BJ (cell line): ENCODE measurements at regions not wholly inside any gene's neighbourhood (a gene's known extent, or its start where the extent isn't known, plus 50 kb on each side); places are given as distances from the start of the nearest gene placed in this dataset.

ENCODE experiments used
- CTCF ChIA-PET: fragments of 350-600 bp; formaldehyde crosslinking; extraction: SDS; loops from one replicate; lab custom pipeline; 2021; ENCODE audit warnings: antibody characterized with exemption, inconsistent platforms; lab: Yijun Ruan, JAX
- POLR2A ChIA-PET: fragments of 300-600 bp; sonication (Branson Sonifier 250); formaldehyde crosslinking; extraction: SDS; loops from one replicate; lab custom pipeline; 2021; ENCODE audit warnings: antibody characterized with exemption; lab: Charles Lee
- DNase-seq: peaks from one replicate; pipeline ENCODE4 v3.0.0-alpha.2; 2011; ENCODE audit warnings: low read depth
- H3K27me3 ChIP-seq: 2 replicates; pipeline ENCODE4 v1.6.0; 2011; ENCODE audit warnings: low read length; ENCODE audit not compliant: control insufficient read depth, insufficient read depth
- H3K36me3 ChIP-seq: 2 replicates; pipeline ENCODE4 v1.5.1; 2011; ENCODE audit warnings: low read length; ENCODE audit not compliant: control insufficient read depth, insufficient read depth
- H3K4me3 ChIP-seq: 2 replicates; pipeline ENCODE4 v1.5.1; 2011; ENCODE audit warnings: low read depth, mild to moderate bottlenecking, control low read depth, low read length
- TF ChIP-seq, protein P1 (sequence below): IDR thresholded peaks from 2 replicates; pipeline ENCODE4 v1.5.1; 2011; ENCODE audit warnings: low read depth, mild to moderate bottlenecking, control low read depth, inconsistent platforms, low read length, moderate library complexity; ENCODE audit not compliant: insufficient read depth

DNA sequence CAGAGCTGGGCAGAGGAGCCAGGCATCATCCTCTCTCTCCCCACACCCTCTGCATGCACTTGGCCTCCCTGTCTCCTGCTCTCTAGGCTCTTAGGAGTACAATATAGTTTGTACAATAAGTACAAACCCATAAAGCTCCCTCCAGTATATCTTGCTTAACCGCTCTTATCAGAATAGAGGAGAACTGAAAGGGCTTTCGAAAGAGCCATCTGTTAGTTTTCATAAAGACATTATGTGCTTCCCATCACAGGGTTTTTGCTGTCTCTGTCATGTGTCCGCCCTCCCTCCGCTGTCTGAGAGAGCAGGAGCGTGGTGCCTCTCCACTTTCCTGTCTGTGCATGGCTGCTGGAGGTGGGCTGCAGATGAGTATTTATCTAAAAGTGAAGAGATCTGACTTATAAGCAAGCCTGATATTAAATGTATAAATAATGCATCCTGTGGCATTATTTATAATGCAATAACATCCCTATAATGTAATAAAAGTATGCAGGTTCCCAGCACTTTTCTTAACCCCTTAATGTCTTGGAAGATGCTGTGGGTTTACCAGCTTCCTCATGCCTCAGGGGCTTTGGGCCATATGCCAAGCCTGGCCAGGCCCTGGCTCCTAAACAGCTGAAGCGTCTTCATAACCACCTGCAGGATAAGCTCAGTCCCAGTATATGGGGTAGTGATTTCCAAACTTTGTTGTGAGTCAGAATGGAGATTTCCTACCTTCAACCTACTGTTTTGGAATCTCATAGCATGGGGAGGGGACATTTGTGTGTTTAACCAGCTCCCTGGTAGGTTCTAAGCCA is 297.1 kb downstream of the DHX35 start:
- H3K36me3 ChIP-seq: no peaks in the 10 kb centered on the region
- no peaks in the 10 kb centered on the region for H3K27me3 ChIP-seq
- TF ChIP-seq, protein P1, sequence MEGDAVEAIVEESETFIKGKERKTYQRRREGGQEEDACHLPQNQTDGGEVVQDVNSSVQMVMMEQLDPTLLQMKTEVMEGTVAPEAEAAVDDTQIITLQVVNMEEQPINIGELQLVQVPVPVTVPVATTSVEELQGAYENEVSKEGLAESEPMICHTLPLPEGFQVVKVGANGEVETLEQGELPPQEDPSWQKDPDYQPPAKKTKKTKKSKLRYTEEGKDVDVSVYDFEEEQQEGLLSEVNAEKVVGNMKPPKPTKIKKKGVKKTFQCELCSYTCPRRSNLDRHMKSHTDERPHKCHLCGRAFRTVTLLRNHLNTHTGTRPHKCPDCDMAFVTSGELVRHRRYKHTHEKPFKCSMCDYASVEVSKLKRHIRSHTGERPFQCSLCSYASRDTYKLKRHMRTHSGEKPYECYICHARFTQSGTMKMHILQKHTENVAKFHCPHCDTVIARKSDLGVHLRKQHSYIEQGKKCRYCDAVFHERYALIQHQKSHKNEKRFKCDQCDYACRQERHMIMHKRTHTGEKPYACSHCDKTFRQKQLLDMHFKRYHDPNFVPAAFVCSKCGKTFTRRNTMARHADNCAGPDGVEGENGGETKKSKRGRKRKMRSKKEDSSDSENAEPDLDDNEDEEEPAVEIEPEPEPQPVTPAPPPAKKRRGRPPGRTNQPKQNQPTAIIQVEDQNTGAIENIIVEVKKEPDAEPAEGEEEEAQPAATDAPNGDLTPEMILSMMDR: no peak
- no peak for DNase-seq
- POLR2A ChIA-PET: no interaction called here
- CTCF ChIA-PET: interaction anchor here (5.8 kb wide), 1 partner anchor 9 kb away, joined by 34 read pairs; no protein-coding TSS in a partner anchor
- H3K4me3 ChIP-seq: no peak overlapping the region

DNA sequence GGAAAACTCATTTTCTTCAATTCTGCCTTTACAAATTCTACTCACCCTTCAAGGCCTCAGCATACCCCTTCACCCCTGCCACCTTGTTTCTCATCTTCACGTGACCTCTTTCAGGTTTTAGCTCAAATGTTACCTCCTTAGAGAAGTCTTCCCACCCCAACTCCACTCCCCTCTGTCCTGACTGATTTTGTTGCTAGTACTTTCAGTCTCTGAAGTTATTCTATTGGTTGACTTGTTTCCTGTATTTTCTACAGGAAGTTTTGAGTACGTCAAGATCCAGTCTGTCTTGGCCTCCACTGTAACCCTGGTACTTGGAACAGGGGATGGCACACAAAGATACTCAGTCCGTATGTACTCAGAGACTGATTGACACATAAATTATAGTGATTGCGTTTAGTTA is 296.1 kb downstream of the DHX35 start:
- ChIA-PET CTCF (interaction anchor here (5.8 kb wide), 1 partner anchor 10 kb away, joined by 34 read pairs; no protein-coding TSS in a partner anchor), POLR2A (no interaction called here)
- Histone ChIP-seq H3K27me3 (no peaks in the 10 kb centered on the region), H3K4me3 (no peak overlapping the region), H3K36me3 (no peaks in the 10 kb centered on the region)
- DNase-seq: no peak
- TF ChIP-seq, protein P1: no peak

DNA sequence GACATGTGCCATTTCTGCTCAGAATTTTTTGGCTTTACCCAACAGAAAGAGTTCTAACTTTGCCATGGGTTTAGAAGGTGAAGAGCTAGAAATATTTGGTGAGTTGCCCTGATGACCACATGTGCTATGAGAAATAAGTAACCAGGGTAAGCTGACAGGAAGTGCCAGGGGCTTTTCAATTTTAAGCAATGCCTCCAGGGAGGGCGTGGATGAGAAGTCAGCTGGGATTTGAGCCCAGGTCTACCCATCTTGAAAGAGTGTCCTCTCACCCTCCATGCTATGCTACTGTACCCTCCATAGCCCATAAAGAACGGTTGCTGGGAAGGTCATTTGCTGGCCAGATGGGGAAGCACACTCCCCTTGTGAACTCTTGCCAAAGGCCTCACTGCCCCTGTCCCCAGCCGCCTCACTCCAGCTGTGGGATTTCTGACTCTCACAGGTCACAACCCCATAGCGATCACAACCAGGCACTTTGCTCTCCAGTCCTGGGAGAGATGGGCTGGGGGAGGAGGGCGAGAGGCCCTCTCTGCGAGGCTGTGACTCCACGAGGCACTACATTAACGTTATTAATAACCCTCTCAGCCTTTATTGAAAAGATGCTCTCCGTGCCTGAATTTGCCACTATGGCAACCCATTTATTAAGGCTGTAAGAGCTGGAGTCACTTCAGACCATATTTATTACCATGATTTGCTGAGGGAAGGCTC is 291.1 kb downstream of the DHX35 start:
- Histone ChIP-seq H3K36me3 (no peaks in the 10 kb centered on the region), H3K4me3 (no peak overlapping the region), H3K27me3 (no peaks in the 10 kb centered on the region)
- DNase-seq: no peak
- POLR2A ChIA-PET: no interaction called here
- TF ChIP-seq, protein P1: no peak
- CTCF ChIA-PET: no interaction called here

DNA sequence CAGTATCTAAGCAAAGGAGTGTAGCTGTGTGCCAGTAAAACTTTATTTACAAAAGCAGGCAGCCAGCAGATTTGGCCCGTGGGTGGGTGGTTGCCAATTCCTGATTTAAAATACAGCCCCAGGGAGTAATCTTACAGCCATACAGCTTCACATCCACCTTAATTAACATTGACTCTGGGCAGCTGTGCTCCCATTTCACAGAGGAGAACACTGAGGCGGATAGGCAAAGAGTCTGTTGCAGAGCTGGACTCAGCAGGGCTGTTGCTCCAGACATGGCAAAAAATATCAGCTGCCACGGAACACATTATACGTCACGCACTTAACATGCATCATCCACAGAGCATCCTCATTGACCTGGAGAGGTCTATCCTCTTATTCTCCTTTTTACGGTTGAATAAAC is 289.9 kb downstream of the DHX35 start:
- POLR2A ChIA-PET: no interaction called here
- CTCF ChIA-PET: interaction anchor here (1.0 kb wide), 1 partner anchor 15 kb away, joined by 3 read pairs; no protein-coding TSS in a partner anchor
- TF ChIP-seq, protein P1: no peak

DNA sequence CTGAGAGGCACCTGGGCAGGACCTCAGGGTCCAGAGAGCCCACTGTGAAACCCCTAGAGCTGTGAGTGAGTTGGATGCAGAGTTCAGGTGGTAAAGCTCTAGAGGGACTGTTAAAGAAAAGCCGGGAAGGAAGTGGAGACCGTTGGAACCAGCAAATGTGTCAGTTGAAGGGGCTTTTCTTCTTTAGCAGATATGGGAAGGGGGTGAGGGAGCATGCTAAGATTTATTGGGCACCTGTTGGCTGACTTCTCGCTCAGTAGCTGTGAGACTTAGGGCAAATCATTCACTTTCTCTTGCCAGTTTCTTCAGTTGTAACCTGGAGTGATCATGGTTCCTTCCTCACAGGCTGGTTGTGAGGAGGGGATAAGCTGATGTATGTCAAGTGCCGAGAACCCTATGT is 287.7 kb downstream of the DHX35 start:
- DNase-seq: no peak
- ChIA-PET POLR2A (no interaction called here), CTCF (no interaction called here)
- TF ChIP-seq, protein P1: no peak
- Histone ChIP-seq H3K4me3 (no peak overlapping the region), H3K27me3 (no peaks in the 10 kb centered on the region), H3K36me3 (no peaks in the 10 kb centered on the region)

More for the DNA sequence above, 289.9 kb downstream of the DHX35 start:
- DNase-seq: no peak
- Histone ChIP-seq H3K4me3 (no peak overlapping the region), H3K27me3 (no peaks in the 10 kb centered on the region), H3K36me3 (no peaks in the 10 kb centered on the region)
